GM19467 (cell line): ENCODE measurements at regions not wholly inside any gene's neighbourhood (a gene's known extent, or its start where the extent isn't known, plus 50 kb on each side); places are given as distances from the start of the nearest gene placed in this dataset.
"Not testable (repeated sequence)": the region's sequence is repeated elsewhere in the genome, so short reads cannot be mapped to it uniquely, and the experiment has no call there.

Source experiments
- ATAC-seq: cut with Tn5 transposase; IDR thresholded peaks from one replicate; pipeline ENCODE4 v1.9.1; 2021; ENCODE audit warnings: mild to moderate bottlenecking, moderate library complexity; ENCODE audit not compliant: unreplicated experiment

GRCh38 chrX:1140236-1140681 lies 72.2 kb downstream of the CRLF2 start:
- ATAC-seq, result no peak

- ATAC-seq, result no peak
These were observed 73.3 kb downstream of the CRLF2 start for GRCh38 chrX:1139185-1139500.

- ATAC-seq, result no peak
These were observed 73.8 kb downstream of the CRLF2 start for GRCh38 chrX:1138476-1139184.

GRCh38 chrX:1137531-1137930 lies 74.9 kb downstream of the CRLF2 start:
- no peak for ATAC-seq

- not testable (repeated sequence) for ATAC-seq
These were observed 75.9 kb downstream of the CRLF2 start for GRCh38 chrX:1136582-1136981.

GRCh38 chrX:1134976-1135375 lies 77.5 kb downstream of the CRLF2 start:
- no peak for ATAC-seq

GRCh38 chrX:1134156-1134555 lies 78.3 kb downstream of the CRLF2 start:
- no peak for ATAC-seq

- no peak for ATAC-seq
These were observed 85.7 kb downstream of the CRLF2 start for GRCh38 chrX:1126738-1127137.

GRCh38 chrX:1124531-1124930 lies 87.9 kb downstream of the CRLF2 start:
- no peak for ATAC-seq

- not testable (repeated sequence) for ATAC-seq
These were observed 89.6 kb downstream of the CRLF2 start for GRCh38 chrX:1122851-1123250.

GRCh38 chrX:1119275-1119674 lies 93.2 kb downstream of the CRLF2 start:
- ATAC-seq, result no peak

GRCh38 chrX:1118572-1119199 lies 93.8 kb downstream of the CRLF2 start:
- no peak for ATAC-seq

- not testable (repeated sequence) for ATAC-seq
These were observed 97.0 kb downstream of the CRLF2 start for GRCh38 chrX:1115411-1115810.

- ATAC-seq, result no peak
These were observed 100.1 kb downstream of the CRLF2 start for GRCh38 chrX:1112321-1112720.

- no peak for ATAC-seq
These were observed 100.7 kb downstream of the CRLF2 start for GRCh38 chrX:1111601-1112300.

GRCh38 chrX:1109580-1110119 lies 102.8 kb downstream of the CRLF2 start:
- ATAC-seq, result no peak

- ATAC-seq, result no peak
These were observed 103.7 kb downstream of the CRLF2 start for GRCh38 chrX:1108501-1109445.

- no peak for ATAC-seq
These were observed 105.8 kb downstream of the CRLF2 start for GRCh38 chrX:1106478-1107210.

GRCh38 chrX:1105671-1106419 lies 106.6 kb downstream of the CRLF2 start:
- no peak for ATAC-seq
